Esophagus (tissue), 2 donors: ENCODE measurements at regions not wholly inside any gene's neighbourhood (a gene's known extent, or its start where the extent isn't known, plus 50 kb on each side); places are given as distances from the start of the nearest gene placed in this dataset.
"Not testable (repeated sequence)": the region's sequence is repeated elsewhere in the genome, so short reads cannot be mapped to it uniquely, and the experiment has no call there.

ENCODE experiments used
- H3K27ac ChIP-seq, 2 donors: one replicate each; pipeline ENCODE4 v1.5.1; 2013; ENCODE audit warnings: low read depth in 2 of 2, mild to moderate bottlenecking in 2 of 2, inconsistent platforms in 1 of 2, low read length in 1 of 2, moderate library complexity in 1 of 2
- H3K27me3 ChIP-seq, 2 donors: one replicate each; pipeline ENCODE4 v1.6.1; 2013; ENCODE audit warnings: low read length in 2 of 2, control low read depth in 1 of 2, mild to moderate bottlenecking in 1 of 2; ENCODE audit not compliant: insufficient read depth in 2 of 2, control insufficient read depth in 1 of 2
- H3K36me3 ChIP-seq, 2 donors: one replicate each; pipeline ENCODE4 v1.6.1; 2013; ENCODE audit warnings: low read length in 1 of 2; ENCODE audit not compliant: control insufficient read depth in 2 of 2, insufficient read depth in 2 of 2
- H3K4me1 ChIP-seq, 2 donors: one replicate each; pipeline ENCODE4 v1.6.1; 2013; ENCODE audit warnings: low read length in 1 of 2; ENCODE audit not compliant: control insufficient read depth in 2 of 2, insufficient read depth in 2 of 2
- H3K4me3 ChIP-seq, 2 donors: one replicate each; pipeline ENCODE4 v1.5.1; 2013; ENCODE audit warnings: low read length in 2 of 2, mild to moderate bottlenecking in 2 of 2, low read depth in 1 of 2, moderate library complexity in 1 of 2
- H3K9me3 ChIP-seq, 2 donors: one replicate each; pipeline ENCODE4 v1.6.1; 2013; ENCODE audit warnings: mild to moderate bottlenecking in 2 of 2, low read depth in 1 of 2, low read length in 1 of 2, moderate library complexity in 1 of 2; ENCODE audit not compliant: control insufficient read depth in 2 of 2, insufficient read depth in 1 of 2
- WGBS, 2 donors: extraction: QIAGEN DNeasy Blood & Tissue Kit; methylation state at CpG; one replicate each; pipeline ENCODE4 v1.1.7; 2013; 5-methylcytosine and 5-hydroxymethylcytosine counted together
- donor health status: healthy with polysubstance abuse.
- donor health status: Bipolar disorder and iron deficiency.

GRCh38 chr6:157746897-157747296 is 76.1 kb upstream of the SNX9 start:
- H3K9me3 ChIP-seq: no peaks in the 10 kb centered on the region
- H3K4me3 ChIP-seq: no peak overlapping the region
- no peaks in the 10 kb centered on the region for H3K36me3 ChIP-seq
- no peaks in the 10 kb centered on the region for H3K27me3 ChIP-seq
- H3K27ac ChIP-seq: no peak overlapping the region
- no peaks in the 10 kb centered on the region for H3K4me1 ChIP-seq
- WGBS, 2 donors: 93 to 95% methylated on average over 8 of the region's 8 CpGs

- 66 to 84% methylated on average over 4 of the region's 4 CpGs for WGBS, 2 donors
- H3K27me3 ChIP-seq: no peaks in the 10 kb centered on the region
- H3K4me3 ChIP-seq: no peak overlapping the region
- no peak overlapping the region for H3K27ac ChIP-seq
- no peaks in the 10 kb centered on the region for H3K36me3 ChIP-seq
- no peaks in the 10 kb centered on the region for H3K9me3 ChIP-seq
- no peaks in the 10 kb centered on the region for H3K4me1 ChIP-seq
These were observed 75.7 kb upstream of the SNX9 start for GRCh38 chr6:157747370-157747769.

- Histone ChIP-seq H3K36me3 (no peaks in the 10 kb centered on the region), H3K4me1 (no peaks in the 10 kb centered on the region), H3K9me3 (no peaks in the 10 kb centered on the region), H3K27ac (no peak overlapping the region), H3K4me3 (no peak overlapping the region), H3K27me3 (no peaks in the 10 kb centered on the region)
- WGBS, 2 donors: 84 to 86% methylated on average over 2 of the region's 2 CpGs
These were observed 74.0 kb upstream of the SNX9 start for GRCh38 chr6:157748839-157749571.

- H3K9me3 ChIP-seq, H3K36me3 ChIP-seq, H3K27me3 ChIP-seq, H3K4me1 ChIP-seq, H3K27ac ChIP-seq, H3K4me3 ChIP-seq: not testable (repeated sequence)
- 85 to 91% methylated on average over 3 of the region's 3 CpGs for WGBS, 2 donors
These were observed 72.1 kb upstream of the SNX9 start for GRCh38 chr6:157750973-157751372.

GRCh38 chr6:157751547-157752200 is 71.4 kb upstream of the SNX9 start:
- Histone ChIP-seq H3K4me3 (no peak overlapping the region), H3K9me3 (no peaks in the 10 kb centered on the region), H3K27me3 (no peaks in the 10 kb centered on the region), H3K27ac (no peak overlapping the region), H3K4me1 (no peaks in the 10 kb centered on the region), H3K36me3 (no peaks in the 10 kb centered on the region)
- WGBS, 2 donors: 86 to 90% methylated on average over 10 of the region's 10 CpGs

- 73 to 82% methylated on average over 3 of the region's 3 CpGs for WGBS, 2 donors
- H3K27me3 ChIP-seq, H3K4me1 ChIP-seq, H3K9me3 ChIP-seq, H3K36me3 ChIP-seq, H3K4me3 ChIP-seq, H3K27ac ChIP-seq: not testable (repeated sequence)
These were observed 70.2 kb upstream of the SNX9 start for GRCh38 chr6:157752879-157753278.

GRCh38 chr6:157753291-157753690 is 69.8 kb upstream of the SNX9 start:
- Histone ChIP-seq H3K4me3 (no peak overlapping the region), H3K27me3 (no peaks in the 10 kb centered on the region), H3K27ac (no peak overlapping the region), H3K36me3 (no peaks in the 10 kb centered on the region), H3K9me3 (no peaks in the 10 kb centered on the region), H3K4me1 (no peaks in the 10 kb centered on the region)
- 30 to 36% methylated on average over 2 of the region's 2 CpGs for WGBS, 2 donors

GRCh38 chr6:157753801-157754200 is 69.2 kb upstream of the SNX9 start:
- H3K27me3 ChIP-seq, H3K9me3 ChIP-seq, H3K4me1 ChIP-seq, H3K36me3 ChIP-seq, H3K27ac ChIP-seq, H3K4me3 ChIP-seq: not testable (repeated sequence)
- WGBS, 2 donors: 63 to 67% methylated on average over 4 of the region's 4 CpGs

GRCh38 chr6:157754351-157754750 is 68.7 kb upstream of the SNX9 start:
- Histone ChIP-seq H3K9me3 (no peaks in the 10 kb centered on the region), H3K4me1 (no peaks in the 10 kb centered on the region), H3K36me3 (no peaks in the 10 kb centered on the region), H3K4me3 (no peak overlapping the region), H3K27ac (no peak overlapping the region), H3K27me3 (no peaks in the 10 kb centered on the region)
- WGBS, 2 donors: 89 to 92% methylated on average over 7 of the region's 7 CpGs
